ENCODE measurements at regions not wholly inside any gene's neighbourhood (a gene's known extent, or its start where the extent isn't known, plus 50 kb on each side); places are given as distances from the start of the nearest gene placed in this dataset.

DNA sequence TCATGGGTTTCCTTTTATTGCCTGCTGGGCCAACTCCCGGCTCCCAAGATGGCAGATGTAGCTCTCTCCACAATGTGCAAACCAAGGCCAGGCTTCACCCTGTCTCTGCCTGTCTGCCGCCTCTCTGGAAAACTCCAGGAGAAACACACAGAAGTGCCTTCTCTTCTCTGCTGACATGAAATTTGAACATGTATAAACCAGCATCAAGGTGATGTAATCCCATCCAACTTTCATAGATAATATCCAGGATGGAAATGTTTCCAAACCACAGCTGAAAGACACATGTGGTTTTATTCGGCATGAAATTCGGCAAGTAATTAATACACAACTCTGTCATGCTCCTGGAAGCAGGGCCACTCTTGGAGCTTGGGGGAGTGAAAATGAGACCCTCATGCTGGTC lies 297.2 kb downstream of the C7orf25 start:
- Histone ChIP-seq H3K27me3 (no peaks in the 10 kb centered on the region), H3K4me1 (no peaks in the 10 kb centered on the region), H3K9me3 (no peaks in the 10 kb centered on the region), H3K36me3 (no peaks in the 10 kb centered on the region), H3K4me3 (ENCODE audit: low read depth, low read length) (no peak overlapping the region)
- DNase-seq = no peak
- TF ChIP-seq, protein P1, sequence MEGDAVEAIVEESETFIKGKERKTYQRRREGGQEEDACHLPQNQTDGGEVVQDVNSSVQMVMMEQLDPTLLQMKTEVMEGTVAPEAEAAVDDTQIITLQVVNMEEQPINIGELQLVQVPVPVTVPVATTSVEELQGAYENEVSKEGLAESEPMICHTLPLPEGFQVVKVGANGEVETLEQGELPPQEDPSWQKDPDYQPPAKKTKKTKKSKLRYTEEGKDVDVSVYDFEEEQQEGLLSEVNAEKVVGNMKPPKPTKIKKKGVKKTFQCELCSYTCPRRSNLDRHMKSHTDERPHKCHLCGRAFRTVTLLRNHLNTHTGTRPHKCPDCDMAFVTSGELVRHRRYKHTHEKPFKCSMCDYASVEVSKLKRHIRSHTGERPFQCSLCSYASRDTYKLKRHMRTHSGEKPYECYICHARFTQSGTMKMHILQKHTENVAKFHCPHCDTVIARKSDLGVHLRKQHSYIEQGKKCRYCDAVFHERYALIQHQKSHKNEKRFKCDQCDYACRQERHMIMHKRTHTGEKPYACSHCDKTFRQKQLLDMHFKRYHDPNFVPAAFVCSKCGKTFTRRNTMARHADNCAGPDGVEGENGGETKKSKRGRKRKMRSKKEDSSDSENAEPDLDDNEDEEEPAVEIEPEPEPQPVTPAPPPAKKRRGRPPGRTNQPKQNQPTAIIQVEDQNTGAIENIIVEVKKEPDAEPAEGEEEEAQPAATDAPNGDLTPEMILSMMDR (IDR thresholded peaks at IDR 0.05; ENCODE audit: low read depth, low read length) = no peak

DNA sequence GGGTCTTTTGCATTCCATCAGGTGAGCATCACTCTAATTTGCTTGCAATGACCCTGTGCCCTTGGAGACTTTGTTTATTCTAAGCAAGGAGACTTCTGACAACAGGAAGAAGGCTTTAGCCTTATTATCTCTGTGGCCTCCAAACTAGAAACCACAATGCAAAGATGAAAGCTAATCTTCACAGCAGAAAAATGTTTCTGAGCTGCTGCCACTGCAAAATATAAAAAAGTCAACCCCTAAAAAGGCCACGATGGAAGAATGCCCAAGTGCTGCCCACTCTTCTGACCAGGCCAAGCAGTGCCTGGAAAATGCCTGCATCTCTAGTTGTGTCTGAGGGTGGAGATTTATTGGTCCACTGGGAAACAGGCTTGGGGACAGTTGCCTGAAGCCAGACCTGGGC lies 299.9 kb downstream of the C7orf25 start:
- no peak for DNase-seq
- no peak overlapping the region for H3K4me3 ChIP-seq (ENCODE audit: low read depth, low read length)
- no peaks in the 10 kb centered on the region for H3K36me3 ChIP-seq
- H3K9me3 ChIP-seq = no peaks in the 10 kb centered on the region
- no peaks in the 10 kb centered on the region for H3K4me1 ChIP-seq
- TF ChIP-seq, protein P1 (IDR thresholded peaks at IDR 0.05; ENCODE audit: low read depth, low read length) = no peak
- no peaks in the 10 kb centered on the region for H3K27me3 ChIP-seq

DNA sequence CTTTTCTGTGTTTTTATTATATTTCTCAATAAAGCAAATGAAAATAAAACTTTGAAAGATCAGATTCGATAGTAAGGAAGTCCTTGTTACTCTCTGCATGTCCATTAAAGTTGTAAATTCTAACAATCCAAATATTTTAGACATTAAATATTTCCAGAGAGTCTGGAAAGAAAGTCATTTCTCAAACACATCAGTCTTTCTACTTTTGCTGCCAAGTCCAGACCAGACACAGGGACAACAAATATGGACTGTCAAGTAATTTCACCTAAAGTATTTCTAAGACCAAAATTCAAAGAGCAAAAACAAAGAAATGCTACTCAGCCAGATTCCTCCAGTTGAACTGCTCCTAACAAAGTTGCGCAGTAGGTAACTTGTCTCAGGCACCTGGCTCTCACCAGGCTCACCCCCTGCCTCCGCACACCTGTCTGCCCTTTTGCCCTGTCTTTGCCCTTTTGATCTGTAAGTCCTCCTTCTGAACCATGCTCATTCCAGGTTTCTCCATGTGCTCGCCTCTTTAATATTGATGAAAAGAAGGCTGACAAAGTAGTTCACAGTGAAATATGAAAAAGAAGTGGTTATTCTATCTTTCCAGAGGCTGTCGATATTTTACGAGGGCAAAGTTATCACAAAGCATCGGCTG lies 300.5 kb downstream of the C7orf25 start:
- TF ChIP-seq, protein P1 (IDR thresholded peaks at IDR 0.05; ENCODE audit: low read depth, low read length) = no peak
- no peak for DNase-seq
- Histone ChIP-seq H3K9me3 (no peaks in the 10 kb centered on the region), H3K36me3 (no peaks in the 10 kb centered on the region), H3K27me3 (no peaks in the 10 kb centered on the region), H3K4me1 (no peaks in the 10 kb centered on the region), H3K4me3 (ENCODE audit: low read depth, low read length) (no peak overlapping the region)

DNA sequence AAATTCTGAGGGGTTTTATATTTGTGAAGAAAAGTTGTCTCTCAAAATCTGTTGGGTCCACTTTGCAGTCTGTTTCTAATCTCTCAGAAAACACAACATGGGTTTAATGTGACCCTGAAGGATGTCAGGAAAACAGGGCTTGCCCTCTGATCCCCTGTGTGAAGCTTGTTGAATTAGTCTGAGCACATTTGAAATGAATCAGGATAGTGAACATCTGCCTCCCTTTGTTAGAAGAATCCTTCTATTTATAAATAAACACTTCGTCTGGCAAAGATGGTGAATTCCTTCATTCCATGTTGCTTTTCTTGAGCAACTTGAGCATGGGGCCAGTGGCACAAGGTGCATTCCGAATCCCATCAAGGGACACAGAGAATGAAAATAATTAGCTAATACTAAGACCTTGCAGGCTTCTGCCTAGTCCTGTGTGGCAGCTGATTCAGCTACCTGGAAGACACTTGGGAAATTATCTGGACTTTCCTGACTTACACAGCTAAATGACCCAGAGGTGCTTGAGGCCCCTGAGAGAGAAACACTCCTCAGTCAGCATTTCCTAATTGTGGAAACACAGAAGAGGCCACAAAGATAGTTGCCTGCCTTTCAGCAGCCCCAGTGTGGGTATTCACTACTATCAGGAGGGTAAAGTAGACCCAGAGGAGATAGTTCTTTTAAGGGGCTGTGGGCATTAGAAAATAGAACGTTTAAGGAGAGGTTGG lies 305.5 kb downstream of the C7orf25 start:
- Histone ChIP-seq H3K4me1 (no peaks in the 10 kb centered on the region), H3K4me3 (ENCODE audit: low read depth, low read length) (no peak overlapping the region), H3K36me3 (no peaks in the 10 kb centered on the region), H3K9me3 (no peaks in the 10 kb centered on the region), H3K27me3 (no peaks in the 10 kb centered on the region)
- TF ChIP-seq, protein P1 (IDR thresholded peaks at IDR 0.05; ENCODE audit: low read depth, low read length) = no peak
- DNase-seq = no peak

- TF ChIP-seq, protein P1 (IDR thresholded peaks at IDR 0.05; ENCODE audit: low read depth, low read length) = no peak
- Histone ChIP-seq H3K27me3 (no peaks in the 10 kb centered on the region), H3K36me3 (no peaks in the 10 kb centered on the region), H3K9me3 (no peaks in the 10 kb centered on the region), H3K4me1 (no peaks in the 10 kb centered on the region), H3K4me3 (ENCODE audit: low read depth, low read length) (no peak overlapping the region)
- DNase-seq = no peak
These were observed 306.3 kb downstream of the C7orf25 start for GRCh38 chr7:42605406-42606192.
